Neural crest cell (in vitro differentiated cells): ENCODE measurements at regions not wholly inside any gene's neighbourhood (a gene's known extent, or its start where the extent isn't known, plus 50 kb on each side); places are given as distances from the start of the nearest gene placed in this dataset.
"Not testable (repeated sequence)": the region's sequence is repeated elsewhere in the genome, so short reads cannot be mapped to it uniquely, and the experiment has no call there.

Experiments
- DNase-seq: peaks from one replicate; pipeline ENCODE4 v3.0.0; 2021; ENCODE audit warnings: low read depth, mixed read lengths, low spot score
- H3K27ac Mint-ChIP-seq: one replicate; pipeline ENCODE4 v1.8.0; 2021; ENCODE audit warnings: mild to moderate bottlenecking, mixed read lengths; ENCODE audit not compliant: unreplicated experiment
- H3K27me3 Mint-ChIP-seq: 2 replicates; pipeline ENCODE4 v1.8.0; 2021; ENCODE audit warnings: low read depth, mild to moderate bottlenecking, mixed read lengths
- H3K36me3 Mint-ChIP-seq: 2 replicates; pipeline ENCODE4 v1.8.0; 2021; ENCODE audit warnings: low read depth, mild to moderate bottlenecking, mixed read lengths
- H3K4me1 Mint-ChIP-seq: 2 replicates; pipeline ENCODE4 v1.8.0; 2021; ENCODE audit warnings: mixed read lengths
- H3K4me3 Mint-ChIP-seq: one replicate; pipeline ENCODE4 v1.8.0; 2021; ENCODE audit warnings: mild to moderate bottlenecking, mixed read lengths
- H3K9me3 Mint-ChIP-seq: 2 replicates; pipeline ENCODE4 v1.8.0; 2021; ENCODE audit warnings: mixed read lengths
- CTCF ChIP-seq: fragments of 200-600 bp; sonication (generic); conservative IDR thresholded peaks from 2 replicates; pipeline ENCODE4 v1.5.0; 2021; ENCODE audit warnings: antibody characterized with exemption, mild to moderate bottlenecking

GRCh38 chr14:27836386-27836785 lies 930.2 kb upstream of the FOXG1 start:
- DNase-seq: no peak
- Mint-ChIP-seq H3K27ac (no peak overlapping the region), H3K9me3 (peaks cover 2% of the 10 kb centered on the region), H3K4me3 (no peak overlapping the region), H3K4me1 (peaks cover 13% of the 10 kb centered on the region), H3K27me3 (no peaks in the 10 kb centered on the region), H3K36me3 (no peaks in the 10 kb centered on the region)
- no peak for TF ChIP-seq CTCF

- H3K36me3 Mint-ChIP-seq: no peaks in the 10 kb centered on the region
- no peaks in the 10 kb centered on the region for H3K27me3 Mint-ChIP-seq
- no peak for TF ChIP-seq CTCF
- H3K27ac Mint-ChIP-seq: no peak overlapping the region
- H3K9me3 Mint-ChIP-seq: peaks cover 4% of the 10 kb centered on the region
- no peak for DNase-seq
- peaks cover 4% of the 10 kb centered on the region for H3K4me1 Mint-ChIP-seq
- no peak overlapping the region for H3K4me3 Mint-ChIP-seq
Observed at GRCh38 chr14:27845241-27845850, 921.2 kb upstream of the FOXG1 start.

GRCh38 chr14:27845902-27846301 lies 920.7 kb upstream of the FOXG1 start:
- peaks cover 4% of the 10 kb centered on the region for H3K9me3 Mint-ChIP-seq
- H3K27ac Mint-ChIP-seq: no peak overlapping the region
- no peaks in the 10 kb centered on the region for H3K27me3 Mint-ChIP-seq
- H3K4me3 Mint-ChIP-seq: no peak overlapping the region
- peaks cover 4% of the 10 kb centered on the region for H3K4me1 Mint-ChIP-seq
- no peak for DNase-seq
- no peak for TF ChIP-seq CTCF
- no peaks in the 10 kb centered on the region for H3K36me3 Mint-ChIP-seq

- H3K4me1 Mint-ChIP-seq, H3K4me3 Mint-ChIP-seq, DNase-seq, H3K27me3 Mint-ChIP-seq, H3K9me3 Mint-ChIP-seq, H3K36me3 Mint-ChIP-seq, H3K27ac Mint-ChIP-seq: not testable (repeated sequence)
Observed at GRCh38 chr14:27847480-27847879, 919.1 kb upstream of the FOXG1 start.

- H3K4me1 Mint-ChIP-seq, H3K27ac Mint-ChIP-seq, H3K27me3 Mint-ChIP-seq, DNase-seq, H3K4me3 Mint-ChIP-seq, H3K9me3 Mint-ChIP-seq, H3K36me3 Mint-ChIP-seq: not testable (repeated sequence)
Observed at GRCh38 chr14:27849193-27849592, 917.4 kb upstream of the FOXG1 start.

- DNase-seq: no peak
- H3K9me3 Mint-ChIP-seq: peaks cover 2% of the 10 kb centered on the region
- TF ChIP-seq CTCF: no peak
- H3K27me3 Mint-ChIP-seq: no peaks in the 10 kb centered on the region
- H3K4me1 Mint-ChIP-seq: no peaks in the 10 kb centered on the region
- no peak overlapping the region for H3K27ac Mint-ChIP-seq
- no peaks in the 10 kb centered on the region for H3K36me3 Mint-ChIP-seq
- H3K4me3 Mint-ChIP-seq: no peak overlapping the region
Observed at GRCh38 chr14:27862684-27863083, 903.9 kb upstream of the FOXG1 start.

GRCh38 chr14:27863166-27863565 lies 903.4 kb upstream of the FOXG1 start:
- Mint-ChIP-seq H3K4me3 (no peak overlapping the region), H3K9me3 (peaks cover 2% of the 10 kb centered on the region), H3K27me3 (no peaks in the 10 kb centered on the region), H3K27ac (no peak overlapping the region), H3K36me3 (no peaks in the 10 kb centered on the region), H3K4me1 (no peaks in the 10 kb centered on the region)
- no peak for TF ChIP-seq CTCF
- DNase-seq: no peak
